ENCODE measurements at regions not wholly inside any gene's neighbourhood (a gene's known extent, or its start where the extent isn't known, plus 50 kb on each side); places are given as distances from the start of the nearest gene placed in this dataset.

- no peak for DNase-seq
Measured at GRCh38 chr20:50242548-50242862, 51.9 kb downstream of the CEBPB start.

GRCh38 chr20:50242863-50243609 lies 52.4 kb downstream of the CEBPB start:
- DNase-seq = no peak

GRCh38 chr20:50243610-50244351 lies 53.2 kb downstream of the CEBPB start:
- DNase-seq = no peak

- DNase-seq = no peak
Measured at GRCh38 chr20:50244352-50245149, 53.9 kb downstream of the CEBPB start.

GRCh38 chr20:50245498-50246366 lies 55.1 kb downstream of the CEBPB start:
- no peak for DNase-seq

- no peak for DNase-seq
Measured at GRCh38 chr20:50246367-50247195, 56.0 kb downstream of the CEBPB start.

- DNase-seq = no peak
Measured at GRCh38 chr20:50247196-50248094, 56.8 kb downstream of the CEBPB start.

- DNase-seq = no peak
Measured at GRCh38 chr20:50248104-50248641, 57.5 kb downstream of the CEBPB start.

- no peak for DNase-seq
Measured at GRCh38 chr20:50249447-50250388, 59.1 kb downstream of the CEBPB start.

GRCh38 chr20:50250679-50251382 lies 60.2 kb downstream of the CEBPB start:
- no peak for DNase-seq

- DNase-seq = no peak
Measured at GRCh38 chr20:50251383-50251748, 60.7 kb downstream of the CEBPB start.

GRCh38 chr20:50251992-50252511 lies 61.4 kb downstream of the CEBPB start:
- no peak for DNase-seq

- DNase-seq = no peak
Measured at GRCh38 chr20:50252701-50253100, 62.1 kb downstream of the CEBPB start.

GRCh38 chr20:50253101-50253500 lies 62.5 kb downstream of the CEBPB start:
- no peak for DNase-seq

GRCh38 chr20:50254466-50255079 lies 63.9 kb downstream of the CEBPB start:
- DNase-seq = no peak

GRCh38 chr20:50256577-50256976 lies 65.9 kb downstream of the CEBPB start:
- DNase-seq = no peak

- DNase-seq = no peak
Measured at GRCh38 chr20:50257860-50258259, 67.2 kb downstream of the CEBPB start.
